Stimulated activated CD4-positive, alpha-beta T cell treated with anti-CD3 and anti-CD28 coated beads, Interleukin-12 subunit alpha, Interleukin-12 subunit beta, amount 100 ng/mL, for 48 hours (primary cell): ENCODE measurements at regions not wholly inside any gene's neighbourhood (a gene's known extent, or its start where the extent isn't known, plus 50 kb on each side); places are given as distances from the start of the nearest gene placed in this dataset.

Source experiments
- DNase-seq, 3 donors: peaks; one replicate each; pipeline ENCODE4 v3.0.0-alpha.2; 2020; ENCODE audit warnings: low read depth in 2 of 3, low spot score in 1 of 3

DNA sequence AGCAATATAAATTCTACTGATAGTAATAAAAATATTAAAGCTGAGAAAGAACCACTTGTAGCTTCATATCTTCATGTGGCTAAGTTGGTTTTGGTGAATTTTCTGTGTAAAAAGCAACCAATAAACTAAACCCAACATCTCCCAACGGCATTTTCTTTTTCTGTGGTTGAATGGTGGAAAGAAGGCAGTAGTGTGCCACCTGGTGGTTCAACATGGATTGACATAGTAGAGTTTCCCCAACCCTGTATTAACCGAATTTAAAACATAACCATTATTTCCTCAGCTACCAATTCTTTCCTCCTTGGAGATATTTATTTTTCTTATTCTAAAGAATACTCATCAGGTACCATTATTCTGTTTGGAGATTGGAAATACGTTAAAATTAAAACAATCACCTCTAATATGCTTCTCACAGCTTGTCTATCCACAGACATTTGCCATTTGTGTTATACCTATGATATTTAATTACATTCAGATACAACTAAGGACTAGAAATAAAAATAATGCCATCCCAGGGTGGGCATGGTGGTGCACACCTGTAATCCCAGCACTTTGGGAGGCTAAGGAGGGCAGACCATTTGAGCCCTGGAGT, 117.1 kb upstream of the EEF1E1 start:
- DNase-seq: peak; percentile 3 to 48 (median 5)

DNA sequence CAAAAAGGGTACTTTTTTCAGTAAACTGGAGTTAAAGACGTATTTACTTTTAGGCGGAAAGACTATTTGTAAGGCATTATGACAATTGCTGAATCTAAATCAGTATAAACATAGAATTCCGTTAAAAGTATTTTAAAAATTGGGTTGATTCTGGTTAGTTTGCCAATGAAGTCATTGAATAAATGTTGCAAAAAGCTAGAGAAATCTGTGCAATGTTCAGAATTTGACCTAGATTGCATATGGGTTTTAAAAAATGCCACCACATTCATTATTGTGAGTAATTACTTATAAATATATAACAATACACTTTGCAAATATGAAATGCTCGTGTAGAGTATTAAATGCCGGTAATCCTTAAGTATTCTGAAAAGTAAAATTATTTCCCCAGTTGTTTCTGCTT, 116.5 kb upstream of the EEF1E1 start:
- DNase-seq: no peak

DNA sequence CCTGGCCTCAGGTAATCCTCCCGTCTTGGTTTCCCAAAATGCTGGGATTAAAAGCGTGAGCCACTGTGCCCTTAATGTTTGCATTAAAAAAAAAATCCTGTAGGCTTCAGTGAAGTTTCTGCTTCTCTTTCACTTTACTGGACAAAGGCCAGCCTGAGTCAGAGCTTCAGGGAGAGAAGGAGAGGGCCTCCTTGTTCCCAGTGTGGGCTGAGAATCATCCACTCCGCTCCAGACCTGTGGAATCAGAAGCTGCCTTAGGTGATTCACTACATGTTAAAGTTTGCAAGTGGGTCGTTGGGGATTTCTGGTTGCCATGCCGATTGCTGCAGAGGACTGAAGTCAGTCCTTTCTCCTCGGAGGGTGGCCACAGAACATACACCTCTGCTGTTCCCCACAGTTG, 113.3 kb upstream of the EEF1E1 start:
- DNase-seq: no peak

DNA sequence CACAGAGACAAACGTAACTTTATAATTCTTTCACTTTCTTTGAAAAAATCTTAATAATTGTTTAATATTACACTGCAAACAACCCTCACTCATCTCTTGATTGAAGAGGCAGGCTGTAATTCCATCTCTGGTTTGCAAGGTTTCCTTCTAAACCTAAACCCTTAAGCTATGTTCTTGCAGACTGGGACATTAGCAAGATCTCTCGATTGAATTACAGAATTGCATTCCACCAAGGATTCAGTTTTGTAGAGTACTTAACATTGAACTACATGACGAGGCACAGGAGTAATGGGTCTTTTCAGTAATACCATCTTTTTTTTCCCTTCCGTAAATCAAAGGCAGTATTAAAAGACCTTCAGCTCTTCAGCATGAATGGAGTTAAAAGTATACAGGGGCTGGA, 111.6 kb upstream of the EEF1E1 start:
- no peak for DNase-seq

DNA sequence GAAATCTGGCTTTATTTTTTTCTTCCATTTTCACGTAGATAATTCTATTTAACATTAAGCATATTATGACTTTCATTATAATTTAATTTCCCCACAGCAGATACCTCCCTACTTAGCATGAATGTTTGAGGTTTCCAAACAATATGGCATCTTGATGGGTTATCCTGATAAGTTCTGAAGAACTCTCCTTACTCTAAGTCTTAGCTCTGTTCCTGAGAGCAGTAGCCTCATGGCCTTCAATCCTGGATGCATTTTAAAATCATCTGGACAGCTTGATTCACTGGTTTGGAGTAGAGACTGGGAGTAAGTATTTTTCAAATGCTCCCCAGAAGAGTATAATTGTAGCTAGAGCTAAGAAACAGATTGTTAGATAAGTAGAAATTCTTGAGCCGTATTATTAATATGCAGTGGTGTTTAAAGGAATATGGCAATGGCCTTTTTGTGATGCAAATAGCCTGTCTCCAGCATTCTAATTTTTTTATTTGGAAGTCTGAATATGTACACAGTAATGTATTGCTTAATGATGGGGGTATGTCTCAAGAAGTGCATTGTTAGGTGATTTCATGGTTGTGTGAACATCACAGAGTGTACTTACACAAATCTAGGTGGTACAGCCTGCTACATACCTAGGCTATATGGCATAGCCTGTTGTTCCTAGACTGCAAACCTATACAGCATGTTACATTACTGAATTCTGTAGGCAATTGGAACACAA, 110.5 kb upstream of the EEF1E1 start:
- DNase-seq: no peak

DNA sequence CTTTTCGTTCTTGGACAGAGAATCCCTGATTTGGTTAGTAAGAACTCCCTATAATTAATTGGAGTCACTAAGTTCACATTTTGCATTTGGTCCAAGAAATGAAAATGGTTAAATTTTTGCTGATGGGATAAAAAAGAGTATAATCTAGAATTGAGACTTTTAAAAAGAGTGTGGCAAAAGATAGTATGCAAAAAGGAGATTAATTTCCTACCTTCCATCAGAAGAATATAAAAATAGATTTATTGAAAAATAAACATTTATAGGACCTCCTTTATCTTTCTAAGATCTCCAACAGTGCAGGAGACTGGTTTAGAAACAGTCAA, 105.5 kb upstream of the EEF1E1 start:
- DNase-seq: no peak

DNA sequence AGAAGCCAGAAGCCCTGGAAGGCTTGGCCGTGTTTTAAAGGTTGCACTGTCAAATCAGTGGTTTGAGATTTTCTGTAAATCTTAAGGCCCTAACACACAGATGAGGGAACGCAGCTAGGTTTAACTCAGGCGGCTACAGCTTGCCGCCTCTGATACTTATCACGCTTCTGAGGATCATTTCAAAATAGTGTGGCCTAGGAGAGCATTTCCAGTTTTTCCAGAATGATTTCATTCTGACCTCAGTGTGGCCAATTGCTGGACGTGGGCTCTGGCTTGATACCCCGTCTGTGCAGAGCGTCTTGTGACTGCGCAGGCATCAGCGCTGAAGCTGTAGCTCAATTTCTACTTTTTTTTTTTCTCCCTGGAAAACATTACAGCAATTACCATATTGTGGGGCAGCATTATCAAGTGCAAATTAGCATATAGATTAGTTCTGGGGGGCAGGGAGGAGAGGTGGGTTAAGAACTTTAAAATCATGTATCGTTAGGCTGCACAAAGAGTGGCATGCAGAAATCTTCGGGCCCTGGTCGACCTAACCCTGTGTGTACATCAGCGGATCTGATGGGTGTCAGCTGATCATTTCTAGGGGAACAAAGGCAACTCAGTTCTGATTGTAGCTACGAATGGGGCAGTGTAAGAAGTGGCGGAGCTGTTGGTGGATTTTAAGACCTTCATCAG, 105.0 kb upstream of the EEF1E1 start:
- DNase-seq: no peak

DNA sequence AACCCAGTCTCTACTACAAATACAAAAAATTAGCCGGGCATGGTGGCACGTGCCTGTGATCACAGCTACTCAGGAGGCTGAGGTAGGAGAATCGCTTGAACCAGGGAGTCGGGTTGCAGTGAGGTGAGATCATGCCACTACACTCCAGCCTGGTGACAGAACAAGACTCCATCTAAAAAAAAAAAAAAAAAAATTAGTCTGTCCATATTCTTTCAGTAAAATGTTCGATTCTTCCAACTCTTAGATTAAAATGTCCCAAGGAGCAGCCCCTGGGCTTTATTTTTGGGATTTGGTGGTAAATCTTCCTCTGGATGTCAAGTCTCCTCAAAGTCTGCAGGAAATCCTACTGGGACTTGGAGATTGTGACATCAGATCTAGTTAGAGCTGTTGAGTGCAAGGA, 101.0 kb upstream of the EEF1E1 start:
- DNase-seq: no peak

DNA sequence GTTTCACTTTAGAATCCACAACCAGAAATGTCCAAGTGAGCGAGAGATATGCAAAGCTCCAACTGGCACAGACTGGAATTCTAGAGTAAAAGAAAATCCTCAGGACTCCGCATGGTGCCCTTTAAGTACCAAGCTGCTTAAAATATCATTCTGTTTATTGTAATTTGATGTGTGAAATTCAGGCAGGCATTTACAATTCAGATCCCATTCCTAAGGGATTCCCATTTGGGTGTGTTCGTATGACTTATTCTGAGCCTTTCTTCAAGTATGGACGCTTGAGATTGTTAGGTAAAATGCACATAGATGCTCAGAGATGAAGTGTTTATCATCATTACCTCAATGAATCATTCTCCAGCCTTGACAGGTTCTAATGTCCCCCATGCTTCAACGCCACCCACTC, 99.3 kb upstream of the EEF1E1 start:
- DNase-seq: no peak

DNA sequence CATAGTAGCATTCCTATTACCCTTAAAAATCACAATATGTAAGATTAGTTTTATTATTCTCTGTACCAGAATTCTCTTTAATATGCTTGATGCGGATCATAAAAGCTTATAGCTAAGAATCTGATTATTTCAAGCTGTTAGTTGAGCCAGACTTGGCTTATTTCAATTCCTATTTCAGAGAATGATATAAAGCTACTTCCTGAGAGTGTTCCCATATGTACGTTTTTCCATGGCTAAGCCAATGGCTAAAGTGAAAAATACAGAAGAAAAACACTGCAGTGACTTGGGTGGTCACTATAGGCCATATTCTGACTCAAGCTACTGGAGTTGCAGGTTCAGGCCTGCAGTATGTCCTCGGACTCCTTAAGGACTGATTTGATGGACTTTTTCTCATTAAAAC, 97.9 kb upstream of the EEF1E1 start:
- no peak for DNase-seq

DNA sequence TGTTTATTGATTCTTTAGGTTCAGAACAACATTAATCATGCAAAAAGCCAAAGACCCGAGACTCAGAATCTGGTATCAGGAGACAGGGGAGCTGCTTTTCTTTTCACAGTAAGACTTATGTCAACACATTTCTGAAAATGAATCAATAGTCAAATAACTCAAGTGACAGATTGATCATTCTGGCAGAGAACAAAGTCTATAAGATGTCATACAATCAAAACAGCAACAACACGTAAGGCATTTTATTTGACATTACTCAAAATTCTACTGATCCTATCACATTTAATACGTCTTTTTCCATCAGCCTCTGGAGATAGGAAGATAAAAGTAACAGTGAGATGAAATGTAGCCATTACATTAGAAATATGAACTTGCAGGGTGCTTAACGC, 93.4 kb upstream of the EEF1E1 start:
- DNase-seq: no peak

DNA sequence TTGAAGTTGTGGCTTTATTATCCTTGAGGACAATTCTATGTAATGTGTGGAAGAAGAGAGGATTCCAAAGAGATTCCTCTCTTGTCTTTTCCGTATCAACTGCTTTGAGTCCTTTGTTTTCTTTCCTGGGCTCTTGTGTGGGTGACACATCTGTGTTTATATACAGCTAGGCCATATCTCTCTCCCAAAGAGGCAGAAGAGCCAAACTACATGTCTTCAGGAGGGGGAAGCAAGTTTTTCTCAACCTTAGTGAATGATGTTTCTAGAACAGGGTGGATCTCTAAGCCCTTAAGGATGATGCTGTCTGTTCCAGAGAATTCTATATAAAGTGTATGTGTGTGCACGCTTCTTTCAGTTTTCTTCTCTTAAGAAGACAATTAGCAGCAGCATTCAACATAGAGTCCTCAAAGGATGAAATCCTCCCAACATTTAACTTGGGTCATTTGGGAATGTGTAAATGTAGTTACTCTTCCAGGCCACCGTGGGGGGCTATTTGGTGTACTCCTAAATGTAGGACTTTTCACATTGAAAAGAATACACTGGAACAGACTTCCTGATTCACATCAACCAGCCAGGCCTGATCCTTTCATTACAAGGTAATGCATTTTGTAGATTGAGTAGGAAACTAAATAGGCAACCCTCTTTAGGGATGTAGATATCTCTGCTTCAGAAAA, 92.8 kb upstream of the EEF1E1 start:
- DNase-seq: no peak

DNA sequence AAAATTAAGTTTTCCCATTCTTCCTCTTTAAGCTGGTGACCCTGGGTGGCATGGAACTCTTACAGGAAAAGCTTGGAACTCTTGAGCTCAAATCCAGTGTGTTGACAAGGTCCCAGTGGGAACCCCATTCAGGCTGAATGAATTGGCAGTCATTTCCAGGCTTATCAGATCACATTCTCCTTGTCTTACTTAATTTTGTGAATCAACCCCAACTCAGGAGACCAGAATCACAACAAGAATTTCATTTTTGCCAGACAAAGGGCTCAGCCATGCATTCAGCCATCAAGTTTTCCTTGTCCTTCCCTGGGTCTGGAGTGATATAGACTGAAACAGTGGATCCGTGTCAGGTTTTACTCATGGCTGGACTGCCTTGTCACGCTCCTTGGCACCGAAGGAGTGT, 92.1 kb upstream of the EEF1E1 start:
- no peak for DNase-seq

DNA sequence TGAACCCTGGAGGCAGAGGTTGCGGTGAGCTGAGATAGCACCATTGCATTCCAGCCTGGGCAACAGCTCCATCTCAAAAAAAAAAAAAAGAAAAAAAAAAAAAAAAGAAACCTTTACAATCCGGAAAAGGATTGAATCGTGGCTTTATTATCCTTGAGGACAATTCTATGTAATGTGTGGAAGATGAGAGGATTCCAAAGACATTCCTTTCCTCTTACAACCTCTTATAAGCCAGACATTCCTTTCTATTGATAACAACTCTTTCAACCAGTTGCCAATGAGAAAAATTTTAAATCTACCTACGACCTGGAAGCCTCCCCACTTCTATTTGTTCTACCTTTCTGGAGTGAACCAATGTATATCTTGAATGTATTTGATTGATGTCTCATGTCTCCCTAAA, 91.2 kb upstream of the EEF1E1 start:
- DNase-seq: no peak

DNA sequence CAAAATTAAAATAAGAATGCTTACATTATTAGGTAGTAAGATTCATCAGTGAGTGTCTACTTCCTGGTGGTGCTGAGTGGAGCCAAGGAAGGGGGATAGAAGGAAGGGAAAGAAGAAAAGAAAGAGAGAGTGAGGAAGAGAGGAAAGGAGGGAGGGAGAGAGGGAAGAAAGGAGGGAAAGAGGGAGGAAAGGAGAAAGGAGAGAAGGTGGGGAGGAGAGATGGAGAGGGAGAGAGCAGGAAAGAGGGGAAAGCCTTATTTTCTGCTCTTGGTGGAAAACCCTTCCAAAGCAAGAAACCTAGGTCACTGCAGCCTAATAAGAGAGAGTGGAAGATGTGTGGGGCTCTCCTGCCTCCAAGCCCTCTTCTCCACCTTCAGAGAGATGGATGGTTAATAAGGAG, 90.2 kb upstream of the EEF1E1 start:
- DNase-seq: no peak

DNA sequence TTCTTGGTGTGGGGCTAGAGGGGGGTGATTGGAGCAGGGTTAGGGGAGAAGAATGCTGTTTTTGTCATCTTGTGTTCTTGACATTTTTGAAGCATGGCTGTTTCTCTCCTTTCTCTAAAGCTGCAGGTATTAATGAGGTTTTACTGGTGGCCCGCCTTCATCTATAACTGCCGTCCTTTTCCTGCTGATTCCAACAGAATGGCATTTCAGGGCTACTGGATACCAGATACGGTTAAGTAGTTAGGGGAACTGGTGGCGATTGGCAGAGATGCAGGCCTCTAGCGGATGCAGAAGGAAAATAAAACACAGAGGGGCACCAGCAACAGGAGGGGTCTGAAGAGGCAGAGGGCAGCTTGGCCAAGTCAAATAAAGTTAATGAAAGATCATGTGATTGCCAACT, 89.7 kb upstream of the EEF1E1 start:
- no peak for DNase-seq

DNA sequence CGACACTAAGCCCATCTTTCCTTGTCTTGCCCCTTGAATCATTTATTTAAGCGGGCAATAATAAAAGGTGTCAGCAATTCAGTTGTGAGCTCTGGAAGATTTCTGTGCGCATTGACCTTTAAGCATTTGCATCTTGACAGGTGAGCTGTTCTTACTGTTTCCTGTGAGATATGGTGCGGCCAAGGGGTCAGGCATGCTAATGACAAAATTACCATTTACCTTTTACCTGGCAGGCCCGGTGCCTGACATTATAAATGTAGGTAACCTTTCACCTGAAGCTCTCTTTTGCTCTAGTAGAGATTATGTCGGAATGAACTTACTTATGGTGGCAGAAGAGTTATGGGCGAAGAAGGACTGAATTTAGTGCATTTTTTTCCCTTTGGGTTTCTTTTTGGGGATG, 89.3 kb upstream of the EEF1E1 start:
- DNase-seq: no peak

DNA sequence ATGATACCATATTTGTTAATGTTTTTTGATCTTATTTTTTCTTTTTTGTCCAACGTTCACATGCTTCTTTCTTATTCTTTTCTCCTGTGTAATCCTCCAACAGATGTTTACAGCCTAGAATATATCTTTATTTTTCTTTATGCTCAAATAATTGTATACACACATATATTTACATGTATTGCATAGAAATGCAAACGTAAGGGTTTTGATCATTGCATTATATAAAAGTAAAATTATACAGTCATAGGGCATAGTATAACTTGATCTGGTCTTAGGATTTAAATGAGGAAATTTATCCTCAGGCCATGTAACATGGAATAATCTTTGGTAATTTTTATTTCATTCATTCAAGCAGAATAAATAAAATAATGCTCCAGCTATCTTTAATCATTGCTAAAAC, 84.9 kb upstream of the EEF1E1 start:
- no peak for DNase-seq

DNA sequence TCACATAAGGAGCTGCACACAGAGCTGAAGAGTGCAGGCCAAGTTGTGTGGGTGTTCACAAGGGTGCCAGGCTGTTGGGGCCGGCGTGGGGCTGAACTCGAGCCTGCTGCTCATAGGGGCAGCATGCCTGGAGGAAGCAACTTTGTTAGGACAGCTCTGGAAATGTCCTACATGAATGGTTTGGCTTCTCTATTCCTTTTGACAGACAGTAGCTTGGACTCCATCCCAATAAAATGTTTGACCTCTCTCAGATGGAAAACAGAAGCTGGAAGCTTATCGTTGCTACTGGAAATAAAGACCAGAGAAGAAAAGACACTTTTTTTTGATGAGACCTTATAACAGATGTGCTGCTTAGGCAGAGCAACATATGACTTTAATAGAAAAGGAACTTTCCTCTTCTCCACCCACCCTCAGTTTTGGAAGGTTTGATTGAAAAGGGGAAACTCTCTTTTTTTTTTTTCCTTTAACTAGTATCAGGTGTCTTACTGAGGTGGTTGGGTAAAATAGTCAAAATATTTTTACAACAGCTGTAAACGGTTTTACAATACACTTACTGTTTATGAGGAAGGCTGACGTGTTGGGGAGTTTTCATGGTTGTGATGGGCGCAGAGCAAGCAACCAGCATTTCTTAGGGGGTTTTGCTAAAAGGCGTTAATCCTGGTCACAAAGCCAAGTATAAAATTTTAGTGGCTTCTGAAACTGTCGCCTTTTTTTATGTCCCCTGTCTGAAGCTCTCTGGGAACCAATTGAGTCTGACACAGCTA, 80.7 kb upstream of the EEF1E1 start:
- no peak for DNase-seq

DNA sequence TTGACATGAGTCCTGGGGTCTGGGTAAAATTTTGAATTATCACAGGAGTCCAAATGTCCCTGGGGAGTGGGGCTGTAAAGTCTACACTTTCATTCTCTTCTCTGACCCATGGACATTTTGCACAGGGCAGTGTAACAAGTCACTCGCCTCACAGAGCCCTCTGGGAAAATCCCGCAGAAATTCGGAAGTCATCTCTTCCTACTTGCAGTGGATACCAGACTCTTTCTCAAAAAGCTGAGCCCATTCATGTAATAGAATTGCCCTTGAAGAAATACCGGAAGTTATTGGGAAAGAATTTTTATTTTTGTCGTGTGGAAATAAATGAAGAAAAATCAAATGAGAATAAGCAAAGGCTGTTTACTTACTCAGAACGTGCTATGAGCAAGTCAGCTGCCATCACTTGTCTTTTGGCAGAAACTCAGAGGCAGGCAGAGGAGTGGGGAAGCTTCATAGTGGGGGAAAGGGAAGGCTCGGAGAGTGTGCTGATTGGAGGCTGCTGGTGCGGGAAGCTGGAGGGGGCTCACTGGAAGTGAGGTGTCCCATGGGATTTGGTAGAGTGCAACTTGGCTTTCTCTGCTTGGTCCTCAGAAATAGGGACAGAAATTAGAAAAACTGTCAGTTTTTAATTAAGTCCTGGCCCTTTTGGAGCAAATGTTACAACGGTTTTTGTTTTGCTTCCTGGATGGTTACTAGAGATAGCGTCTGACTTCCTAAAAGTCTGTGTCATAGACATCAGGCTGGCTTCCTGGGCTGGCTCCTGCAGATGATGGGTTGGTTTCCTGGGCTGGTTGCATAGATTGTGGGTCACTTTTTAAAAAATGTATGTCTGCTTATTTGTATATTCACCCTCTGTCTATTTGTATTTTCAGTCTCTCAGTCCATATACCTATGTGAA, 79.8 kb upstream of the EEF1E1 start:
- DNase-seq: no peak
